Glutamatergic neuron (in vitro differentiated cells): ENCODE measurements at regions not wholly inside any gene's neighbourhood (a gene's known extent, or its start where the extent isn't known, plus 50 kb on each side); places are given as distances from the start of the nearest gene placed in this dataset.
"Not testable (repeated sequence)": the region's sequence is repeated elsewhere in the genome, so short reads cannot be mapped to it uniquely, and the experiment has no call there.

Experiments used
- DNase-seq: peaks from one replicate; pipeline ENCODE4 v3.0.0; 2022
- H3K27ac Mint-ChIP-seq: one replicate; pipeline ENCODE4 v1.8.0; 2020; ENCODE audit warnings: mild to moderate bottlenecking, mixed read lengths, inconsistent platforms; ENCODE audit not compliant: unreplicated experiment
- H3K27me3 Mint-ChIP-seq: one replicate; pipeline ENCODE4 v1.8.0; 2020; ENCODE audit warnings: mild to moderate bottlenecking, moderate library complexity, mixed read lengths, inconsistent platforms; ENCODE audit not compliant: unreplicated experiment
- H3K36me3 Mint-ChIP-seq: one replicate; pipeline ENCODE4 v1.8.0; 2020; ENCODE audit warnings: mild to moderate bottlenecking, mixed read lengths, inconsistent platforms; ENCODE audit not compliant: unreplicated experiment
- H3K4me1 Mint-ChIP-seq: one replicate; pipeline ENCODE4 v1.8.0; 2020; ENCODE audit warnings: mild to moderate bottlenecking, low read depth, mixed read lengths, inconsistent platforms; ENCODE audit not compliant: unreplicated experiment
- H3K4me3 Mint-ChIP-seq: one replicate; pipeline ENCODE4 v1.8.0; 2020; ENCODE audit warnings: mild to moderate bottlenecking, mixed read lengths, inconsistent platforms; ENCODE audit not compliant: unreplicated experiment
- H3K9me3 Mint-ChIP-seq: one replicate; pipeline ENCODE4 v1.8.0; 2020; ENCODE audit warnings: mild to moderate bottlenecking, moderate library complexity, mixed read lengths, inconsistent platforms; ENCODE audit not compliant: unreplicated experiment
- TF ChIP-seq, protein P1 (sequence below): fragments of 200-600 bp; sonication (generic); IDR thresholded peaks from one replicate; pipeline ENCODE4 v1.5.0; 2021; ENCODE audit not compliant: partially characterized antibody, unreplicated experiment

DNA sequence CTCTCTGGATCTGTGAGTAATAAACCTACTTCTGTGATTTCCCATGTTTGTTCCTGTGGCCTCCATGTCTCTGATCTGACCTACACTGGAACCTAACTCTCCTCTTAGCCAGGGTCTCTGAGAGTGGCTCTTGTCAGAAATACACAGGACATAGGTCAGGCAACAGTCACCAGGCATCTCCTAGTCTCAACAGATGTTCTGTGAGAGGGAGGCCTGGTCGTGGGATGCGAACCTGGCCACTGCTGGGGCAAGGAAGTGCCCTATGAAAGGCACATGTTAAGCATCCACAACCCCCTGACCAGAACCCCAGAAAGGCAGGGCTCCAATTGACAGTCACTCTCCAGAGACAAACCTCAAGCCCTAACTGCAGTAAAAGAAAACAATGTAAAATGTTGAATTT lies 2771.5 kb downstream of the RPIA start:
- H3K36me3 Mint-ChIP-seq, H3K4me1 Mint-ChIP-seq, H3K27me3 Mint-ChIP-seq, DNase-seq, H3K9me3 Mint-ChIP-seq, H3K4me3 Mint-ChIP-seq, H3K27ac Mint-ChIP-seq: not testable (repeated sequence)

- not testable (repeated sequence) for H3K9me3 Mint-ChIP-seq, H3K27ac Mint-ChIP-seq, H3K4me1 Mint-ChIP-seq, H3K36me3 Mint-ChIP-seq, DNase-seq, H3K27me3 Mint-ChIP-seq, H3K4me3 Mint-ChIP-seq
These were observed 2775.4 kb downstream of the RPIA start for GRCh38 chr2:91466780-91467363.

- not testable (repeated sequence) for DNase-seq, H3K36me3 Mint-ChIP-seq, H3K4me1 Mint-ChIP-seq, H3K27me3 Mint-ChIP-seq, H3K27ac Mint-ChIP-seq, H3K9me3 Mint-ChIP-seq
- H3K4me3 Mint-ChIP-seq, result peak overlapping the region; percentile 83
These were observed 2784.9 kb downstream of the RPIA start for GRCh38 chr2:91476244-91476935.

GRCh38 chr2:91476936-91477246 lies 2785.4 kb downstream of the RPIA start:
- not testable (repeated sequence) for DNase-seq, H3K9me3 Mint-ChIP-seq, H3K27me3 Mint-ChIP-seq, H3K36me3 Mint-ChIP-seq, H3K4me1 Mint-ChIP-seq
- Mint-ChIP-seq H3K27ac (peak overlapping the region; percentile 76), H3K4me3 (peak overlapping the region; percentile 83)

GRCh38 chr2:91477291-91477690 lies 2785.8 kb downstream of the RPIA start:
- not testable (repeated sequence) for H3K36me3 Mint-ChIP-seq, H3K27ac Mint-ChIP-seq, H3K27me3 Mint-ChIP-seq, H3K9me3 Mint-ChIP-seq, H3K4me3 Mint-ChIP-seq, H3K4me1 Mint-ChIP-seq, DNase-seq

- Mint-ChIP-seq H3K9me3 (peaks cover 7% of the 10 kb centered on the region), H3K27me3 (peaks cover 7% of the 10 kb centered on the region), H3K4me3 (no peak overlapping the region), H3K36me3 (no peaks in the 10 kb centered on the region), H3K27ac (no peak overlapping the region), H3K4me1 (no peaks in the 10 kb centered on the region)
- TF ChIP-seq, protein P1, sequence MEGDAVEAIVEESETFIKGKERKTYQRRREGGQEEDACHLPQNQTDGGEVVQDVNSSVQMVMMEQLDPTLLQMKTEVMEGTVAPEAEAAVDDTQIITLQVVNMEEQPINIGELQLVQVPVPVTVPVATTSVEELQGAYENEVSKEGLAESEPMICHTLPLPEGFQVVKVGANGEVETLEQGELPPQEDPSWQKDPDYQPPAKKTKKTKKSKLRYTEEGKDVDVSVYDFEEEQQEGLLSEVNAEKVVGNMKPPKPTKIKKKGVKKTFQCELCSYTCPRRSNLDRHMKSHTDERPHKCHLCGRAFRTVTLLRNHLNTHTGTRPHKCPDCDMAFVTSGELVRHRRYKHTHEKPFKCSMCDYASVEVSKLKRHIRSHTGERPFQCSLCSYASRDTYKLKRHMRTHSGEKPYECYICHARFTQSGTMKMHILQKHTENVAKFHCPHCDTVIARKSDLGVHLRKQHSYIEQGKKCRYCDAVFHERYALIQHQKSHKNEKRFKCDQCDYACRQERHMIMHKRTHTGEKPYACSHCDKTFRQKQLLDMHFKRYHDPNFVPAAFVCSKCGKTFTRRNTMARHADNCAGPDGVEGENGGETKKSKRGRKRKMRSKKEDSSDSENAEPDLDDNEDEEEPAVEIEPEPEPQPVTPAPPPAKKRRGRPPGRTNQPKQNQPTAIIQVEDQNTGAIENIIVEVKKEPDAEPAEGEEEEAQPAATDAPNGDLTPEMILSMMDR, result no peak
- DNase-seq, result peak; percentile 53
These were observed 2786.5 kb downstream of the RPIA start for GRCh38 chr2:91477731-91478672.

DNA sequence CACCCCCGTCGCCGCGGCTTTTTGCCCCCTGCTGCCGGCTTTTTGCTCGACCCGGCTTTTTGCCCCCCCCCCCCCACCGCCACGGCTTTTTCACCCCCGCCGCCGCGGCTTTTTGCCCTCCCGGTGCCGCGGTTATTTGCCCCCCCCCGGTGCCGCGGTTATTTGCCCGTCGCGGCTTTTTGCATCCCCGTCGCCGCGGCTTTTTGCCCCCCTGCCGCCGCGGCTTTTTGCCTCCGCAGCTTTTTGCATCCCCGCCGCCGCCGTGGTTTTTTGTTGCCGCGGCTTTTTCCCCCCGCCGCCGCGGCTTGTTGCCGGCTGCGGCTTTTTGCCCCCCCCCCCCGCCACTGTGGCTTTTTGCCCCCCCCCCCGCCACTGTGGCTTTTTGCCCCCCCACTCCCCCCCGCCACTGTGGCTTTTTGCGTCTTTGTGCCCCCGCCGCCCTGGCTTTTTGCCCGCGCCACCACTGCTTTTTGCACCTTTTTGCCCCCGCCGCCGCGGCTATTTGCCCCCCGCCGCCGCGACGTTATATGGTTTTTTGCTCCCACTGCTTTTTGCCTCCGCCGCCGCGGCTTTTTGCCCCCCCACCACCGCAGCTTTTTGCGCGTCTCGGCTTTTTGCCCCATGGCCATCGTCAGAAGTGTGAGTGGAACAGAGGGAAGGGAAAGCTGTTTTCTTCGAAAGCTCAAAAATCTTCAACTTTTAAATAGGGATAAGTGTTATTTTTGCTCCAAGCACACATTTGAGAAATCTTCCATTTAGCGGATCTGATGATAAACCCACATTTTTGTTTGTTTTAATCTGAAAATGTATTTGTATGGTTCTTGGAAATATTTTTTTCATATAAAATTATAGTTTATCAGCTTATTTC lies 2787.6 kb downstream of the RPIA start:
- DNase-seq, result peak; percentile 70
- H3K36me3 Mint-ChIP-seq, H3K9me3 Mint-ChIP-seq, H3K27me3 Mint-ChIP-seq, H3K4me1 Mint-ChIP-seq, H3K27ac Mint-ChIP-seq: not testable (repeated sequence)
- peak overlapping the region; percentile 81 for H3K4me3 Mint-ChIP-seq
